Gastroesophageal sphincter (tissue), 3 donors: ENCODE measurements at regions not wholly inside any gene's neighbourhood (a gene's known extent, or its start where the extent isn't known, plus 50 kb on each side); places are given as distances from the start of the nearest gene placed in this dataset.

Experiments used
- POLR2A ChIP-seq, 2 donors: fragments of 450-650 bp; IDR thresholded peaks; one replicate each; pipeline ENCODE4 v1.6.1; 2017; ENCODE audit warnings: antibody characterized with exemption in 2 of 2, mild to moderate bottlenecking in 2 of 2, moderate library complexity in 1 of 2
- TF ChIP-seq, protein P1 (sequence below), 4 experiments: fragments of 200-600 bp in 2 of 4; fragments of 450-650 bp in 2 of 4; sonication (generic) in 1 of 4; IDR thresholded peaks; one replicate each; pipeline ENCODE4 v1.5.1; 2017 to 2019; ENCODE audit warnings: antibody characterized with exemption in 4 of 4, mild to moderate bottlenecking in 2 of 4, moderate library complexity in 2 of 4

- TF ChIP-seq, protein P1, sequence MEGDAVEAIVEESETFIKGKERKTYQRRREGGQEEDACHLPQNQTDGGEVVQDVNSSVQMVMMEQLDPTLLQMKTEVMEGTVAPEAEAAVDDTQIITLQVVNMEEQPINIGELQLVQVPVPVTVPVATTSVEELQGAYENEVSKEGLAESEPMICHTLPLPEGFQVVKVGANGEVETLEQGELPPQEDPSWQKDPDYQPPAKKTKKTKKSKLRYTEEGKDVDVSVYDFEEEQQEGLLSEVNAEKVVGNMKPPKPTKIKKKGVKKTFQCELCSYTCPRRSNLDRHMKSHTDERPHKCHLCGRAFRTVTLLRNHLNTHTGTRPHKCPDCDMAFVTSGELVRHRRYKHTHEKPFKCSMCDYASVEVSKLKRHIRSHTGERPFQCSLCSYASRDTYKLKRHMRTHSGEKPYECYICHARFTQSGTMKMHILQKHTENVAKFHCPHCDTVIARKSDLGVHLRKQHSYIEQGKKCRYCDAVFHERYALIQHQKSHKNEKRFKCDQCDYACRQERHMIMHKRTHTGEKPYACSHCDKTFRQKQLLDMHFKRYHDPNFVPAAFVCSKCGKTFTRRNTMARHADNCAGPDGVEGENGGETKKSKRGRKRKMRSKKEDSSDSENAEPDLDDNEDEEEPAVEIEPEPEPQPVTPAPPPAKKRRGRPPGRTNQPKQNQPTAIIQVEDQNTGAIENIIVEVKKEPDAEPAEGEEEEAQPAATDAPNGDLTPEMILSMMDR (IDR thresholded peaks at IDR 0.05): no peak
- no peak for TF ChIP-seq POLR2A (IDR thresholded peaks at IDR 0.05)
Observed at GRCh38 chr2:184463102-184463865, 135.0 kb upstream of the ZNF804A start.
